ENCODE measurements at regions not wholly inside any gene's neighbourhood (a gene's known extent, or its start where the extent isn't known, plus 50 kb on each side); places are given as distances from the start of the nearest gene placed in this dataset.

- no peak for DNase-seq
Observed at GRCh38 chr3:34200576-34200975, 402.1 kb downstream of the PDCD6IP start.

- no peak for DNase-seq
Observed at GRCh38 chr3:34202975-34203374, 404.5 kb downstream of the PDCD6IP start.

GRCh38 chr3:34203386-34203785 lies 405.0 kb downstream of the PDCD6IP start:
- DNase-seq = no peak

- no peak for DNase-seq
Observed at GRCh38 chr3:34207002-34207401, 408.6 kb downstream of the PDCD6IP start.

- DNase-seq = no peak
Observed at GRCh38 chr3:34207806-34208205, 409.4 kb downstream of the PDCD6IP start.

GRCh38 chr3:34212175-34212574 lies 413.7 kb downstream of the PDCD6IP start:
- DNase-seq = no peak

GRCh38 chr3:34212656-34213055 lies 414.2 kb downstream of the PDCD6IP start:
- DNase-seq = no peak

- no peak for DNase-seq
Observed at GRCh38 chr3:34213478-34213877, 415.0 kb downstream of the PDCD6IP start.

- no peak for DNase-seq
Observed at GRCh38 chr3:34216711-34217335, 418.4 kb downstream of the PDCD6IP start.

GRCh38 chr3:34218706-34219385 lies 420.4 kb downstream of the PDCD6IP start:
- DNase-seq = no peak

- no peak for DNase-seq
Observed at GRCh38 chr3:34219556-34219955, 421.1 kb downstream of the PDCD6IP start.

GRCh38 chr3:34225821-34226366 lies 427.5 kb downstream of the PDCD6IP start:
- no peak for DNase-seq

- no peak for DNase-seq
Observed at GRCh38 chr3:34229876-34230275, 431.4 kb downstream of the PDCD6IP start.

GRCh38 chr3:34235096-34235495 lies 436.7 kb downstream of the PDCD6IP start:
- no peak for DNase-seq

GRCh38 chr3:34237946-34238345 lies 439.5 kb downstream of the PDCD6IP start:
- DNase-seq = no peak

GRCh38 chr3:34238407-34238806 lies 440.0 kb downstream of the PDCD6IP start:
- no peak for DNase-seq

GRCh38 chr3:34239287-34239686 lies 440.9 kb downstream of the PDCD6IP start:
- DNase-seq = no peak

GRCh38 chr3:34239875-34240274 lies 441.4 kb downstream of the PDCD6IP start:
- no peak for DNase-seq

GRCh38 chr3:34247401-34247800 lies 449.0 kb downstream of the PDCD6IP start:
- DNase-seq = no peak

- no peak for DNase-seq
Observed at GRCh38 chr3:34248352-34248751, 449.9 kb downstream of the PDCD6IP start.

GRCh38 chr3:34254285-34254684 lies 455.9 kb downstream of the PDCD6IP start:
- no peak for DNase-seq

- no peak for DNase-seq
Observed at GRCh38 chr3:34256021-34256420, 457.6 kb downstream of the PDCD6IP start.

- DNase-seq = no peak
Observed at GRCh38 chr3:34256791-34257190, 458.4 kb downstream of the PDCD6IP start.

- no peak for DNase-seq
Observed at GRCh38 chr3:34258271-34258998, 460.0 kb downstream of the PDCD6IP start.

Measured in 8988T (cell line).